NCI-H2029 treated with DMSO at 0.1 percent for 48 hours (cell line): ENCODE measurements at regions not wholly inside any gene's neighbourhood (a gene's known extent, or its start where the extent isn't known, plus 50 kb on each side); places are given as distances from the start of the nearest gene placed in this dataset.
"Not testable (repeated sequence)": the region's sequence is repeated elsewhere in the genome, so short reads cannot be mapped to it uniquely, and the experiment has no call there.

Source experiments
- DNase-seq: peaks from one replicate; lab custom pipeline; 2025; lab: John Stamatoyannopoulos, UW

DNA sequence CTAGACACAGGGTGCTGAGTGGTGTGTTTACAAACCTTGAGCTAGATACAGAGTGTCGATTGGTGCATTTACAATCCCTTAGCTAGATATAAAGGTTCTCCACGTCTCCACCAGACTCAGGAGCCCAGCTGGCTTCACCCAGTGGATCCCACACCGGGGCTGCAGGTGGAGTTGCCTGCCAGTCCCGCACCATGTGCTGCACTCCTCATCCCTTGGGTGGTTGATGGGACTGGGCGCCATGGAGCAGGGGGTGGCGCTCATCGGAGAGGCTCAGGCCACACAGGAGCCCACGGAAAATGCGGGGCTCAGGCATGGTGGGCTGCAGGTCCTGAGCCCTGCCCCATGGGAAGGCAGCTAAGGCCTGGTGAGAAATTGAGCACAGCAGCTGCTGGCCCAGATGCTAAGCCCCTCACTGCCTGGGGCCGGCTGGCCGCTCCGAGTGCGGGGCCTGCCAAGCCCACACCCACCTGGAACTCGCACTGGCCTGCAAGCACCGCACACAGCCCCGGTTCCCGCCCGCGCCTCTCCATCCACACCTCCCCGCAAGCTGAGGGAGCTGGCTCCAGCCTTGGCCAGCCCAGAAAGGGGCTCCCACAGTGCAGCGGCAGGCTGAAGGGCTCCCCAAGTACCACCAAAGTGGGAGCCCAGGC lies 418.4 kb downstream of the KIF20B start:
- not testable (repeated sequence) for DNase-seq

DNA sequence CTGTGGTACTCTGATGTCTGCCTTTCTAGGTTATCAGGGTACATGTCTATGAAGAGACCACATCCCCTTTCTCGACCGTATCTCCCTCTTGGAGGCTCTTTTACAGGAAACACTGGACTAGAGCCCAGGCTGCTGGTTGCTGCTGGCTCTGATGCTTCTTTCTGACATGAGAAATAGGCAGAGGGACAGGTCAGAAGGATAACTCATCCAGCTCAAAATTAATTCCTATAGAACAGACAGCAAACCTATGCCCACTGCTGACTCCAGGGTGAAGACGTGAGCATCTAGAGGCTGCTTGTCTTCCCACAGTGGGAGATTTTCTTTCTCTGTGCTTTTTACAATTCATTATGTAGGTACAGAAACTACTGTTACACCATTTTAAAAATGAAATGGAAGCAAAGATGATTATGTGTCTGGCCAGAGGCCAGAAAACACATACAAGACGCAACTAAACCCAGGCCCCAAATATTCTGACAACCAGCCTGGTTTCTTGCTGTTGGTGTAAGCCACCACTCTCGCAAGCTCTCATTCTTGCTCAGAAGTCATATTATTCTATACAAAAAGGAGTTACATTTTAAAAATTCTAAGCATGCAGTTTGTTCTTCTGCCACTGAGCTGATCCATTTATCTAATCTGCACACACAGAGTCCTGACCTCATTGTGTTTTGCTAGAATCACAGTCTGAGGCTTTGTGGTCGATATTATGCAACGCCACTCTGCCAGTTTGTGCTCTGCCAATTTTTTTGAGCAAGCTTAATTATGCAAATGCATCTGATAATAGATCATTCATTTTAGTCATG lies 424.3 kb downstream of the KIF20B start:
- DNase-seq = no peak

DNA sequence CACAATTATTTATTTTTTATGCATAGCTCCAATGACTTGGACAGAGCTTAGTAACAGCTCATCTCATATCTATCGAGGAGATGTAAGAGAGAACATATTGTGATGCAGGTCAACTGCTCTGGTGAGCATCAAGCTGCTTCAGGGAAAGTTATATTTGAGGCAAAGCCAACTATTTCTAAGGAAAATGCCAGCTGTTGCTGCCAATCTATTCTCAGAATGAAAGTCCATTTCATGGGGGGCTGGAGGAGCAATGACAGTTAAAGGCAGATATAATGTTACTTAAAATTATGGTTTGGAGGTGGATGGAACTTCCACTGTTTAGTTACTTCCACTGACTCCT lies 424.8 kb downstream of the KIF20B start:
- DNase-seq = no peak

DNA sequence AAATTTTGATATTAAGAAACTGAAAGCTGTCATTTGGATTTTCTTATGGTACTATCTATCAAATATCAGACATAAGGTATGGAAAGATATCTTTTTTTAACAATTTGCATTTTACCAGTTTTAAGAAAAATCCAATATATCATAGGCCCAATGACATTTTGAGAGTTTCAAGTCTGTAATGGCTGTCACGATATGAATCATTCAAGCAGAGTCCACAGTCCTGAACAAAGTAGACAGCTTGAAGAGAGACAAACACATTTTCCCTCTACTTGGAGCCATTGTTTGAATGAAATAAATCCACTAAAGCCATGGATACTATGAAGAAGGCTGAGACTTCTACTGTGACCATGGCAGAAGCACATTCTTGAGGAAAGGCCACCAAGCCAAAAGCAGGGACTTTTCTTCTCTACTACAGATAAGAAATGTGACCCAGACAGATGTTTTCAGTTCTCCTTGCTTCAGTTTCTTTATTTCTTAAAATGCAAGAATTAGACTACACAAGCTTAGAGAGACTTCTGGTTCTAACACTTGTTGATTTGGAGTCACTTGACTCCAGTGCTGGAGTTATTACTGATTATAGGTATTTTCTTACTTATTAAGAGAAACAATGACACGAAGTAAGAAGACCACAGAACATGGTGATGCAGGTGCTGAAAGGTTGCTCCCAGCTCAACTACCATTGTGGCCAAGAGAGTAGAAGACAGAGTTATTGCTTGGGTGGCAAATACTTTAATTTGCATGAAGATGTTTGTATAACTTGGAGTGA lies 429.1 kb downstream of the KIF20B start:
- no peak for DNase-seq

DNA sequence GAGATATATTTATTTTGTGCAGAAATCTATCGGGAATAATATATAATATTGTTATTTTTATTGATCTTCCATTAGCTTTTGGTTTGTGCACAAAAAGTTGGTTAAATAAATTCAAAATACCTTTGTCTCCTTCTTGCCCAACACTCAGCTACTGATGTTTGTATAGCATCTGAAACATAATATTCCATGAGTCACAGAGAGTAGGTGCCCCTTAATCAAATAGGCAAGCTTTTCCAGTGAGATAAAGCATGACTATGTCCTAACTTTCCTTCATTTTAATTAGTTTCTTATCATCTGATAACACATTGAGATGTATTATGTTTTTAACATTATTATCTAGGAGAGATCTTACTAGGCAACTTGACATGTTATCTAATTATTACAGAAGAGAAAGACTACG lies 432.2 kb downstream of the KIF20B start:
- no peak for DNase-seq

DNA sequence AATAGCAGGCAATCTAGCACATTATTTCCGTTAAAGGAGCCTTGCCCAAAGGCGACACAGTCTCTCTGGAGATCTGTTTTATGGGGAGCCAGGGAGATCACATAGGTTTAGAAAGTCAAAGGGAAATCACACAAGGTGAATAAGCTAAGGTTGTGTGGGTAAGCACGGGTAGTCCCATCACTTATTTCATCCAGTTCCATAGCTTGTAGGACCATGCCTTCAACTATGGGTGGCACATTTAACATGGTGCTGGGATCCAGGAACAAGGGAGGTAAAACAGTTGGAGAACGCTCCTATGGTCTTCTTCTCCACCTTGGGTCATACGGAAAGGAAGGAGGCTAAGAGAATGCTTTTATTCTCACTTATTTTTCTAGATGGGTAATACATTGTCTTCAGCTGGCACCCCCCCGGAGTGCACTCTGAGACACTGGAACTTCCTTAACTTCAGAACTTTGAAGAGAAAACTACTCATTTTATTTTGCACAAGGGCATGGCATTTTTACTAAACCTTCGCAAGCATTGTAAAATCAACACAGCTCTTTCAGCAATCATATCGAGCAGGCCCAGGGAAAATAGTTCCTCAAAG lies 435.4 kb downstream of the KIF20B start:
- DNase-seq = no peak

DNA sequence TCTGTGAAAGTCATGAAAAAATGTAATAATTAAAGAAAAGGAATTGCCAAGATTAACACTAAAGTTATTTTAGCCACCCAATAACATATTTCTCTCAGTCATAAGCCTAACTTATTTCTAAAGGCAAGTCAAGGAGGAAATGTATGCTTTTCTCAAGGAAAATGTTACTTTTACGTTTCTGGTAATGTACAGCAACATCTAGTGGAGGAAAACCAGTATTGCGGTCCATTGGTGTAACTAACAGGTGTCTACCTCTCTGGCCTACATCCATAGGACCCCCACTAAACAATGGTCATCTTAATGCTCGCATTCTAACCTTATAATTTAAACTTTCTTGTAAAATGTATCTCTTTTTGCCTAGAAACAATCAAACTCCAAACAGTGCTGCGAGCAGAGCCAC lies 437.5 kb downstream of the KIF20B start:
- DNase-seq = no peak

DNA sequence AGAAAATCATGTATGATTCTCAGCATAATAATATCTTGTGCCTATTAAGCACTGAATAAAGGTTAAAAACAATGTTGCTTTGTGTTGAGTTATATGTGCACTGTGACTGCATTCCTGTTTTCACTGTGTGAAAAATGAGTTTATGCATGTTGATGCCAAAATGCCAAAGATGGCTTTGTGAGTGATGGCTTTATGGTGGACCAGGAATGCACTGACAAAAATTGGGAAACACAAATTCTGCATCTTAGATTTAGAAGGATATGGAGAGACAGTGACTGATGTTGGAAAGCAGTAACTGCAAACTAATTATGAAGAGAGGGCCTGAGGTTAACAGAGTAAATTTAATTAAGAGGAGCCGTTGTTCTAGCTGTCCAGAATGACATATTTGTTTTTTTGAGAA lies 440.4 kb downstream of the KIF20B start:
- DNase-seq = no peak

DNA sequence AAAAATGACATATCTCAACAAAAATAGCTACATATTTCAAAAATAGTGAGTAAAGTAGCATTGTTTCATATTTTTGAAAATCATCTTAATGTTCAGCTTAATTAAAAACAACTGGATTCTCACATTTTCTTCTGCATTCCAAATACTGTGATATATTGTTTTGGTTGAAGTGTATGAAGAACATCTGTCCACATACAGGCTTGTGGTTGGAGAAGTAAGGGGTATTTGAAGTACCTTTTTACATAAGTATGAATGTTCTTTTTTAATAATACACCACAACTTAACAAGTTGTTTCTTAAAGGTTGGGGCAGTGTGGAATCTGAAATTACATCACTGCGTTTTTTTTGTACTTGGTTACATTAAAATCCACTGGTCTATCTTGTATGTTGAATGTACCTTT lies 442.5 kb downstream of the KIF20B start:
- DNase-seq = no peak

DNA sequence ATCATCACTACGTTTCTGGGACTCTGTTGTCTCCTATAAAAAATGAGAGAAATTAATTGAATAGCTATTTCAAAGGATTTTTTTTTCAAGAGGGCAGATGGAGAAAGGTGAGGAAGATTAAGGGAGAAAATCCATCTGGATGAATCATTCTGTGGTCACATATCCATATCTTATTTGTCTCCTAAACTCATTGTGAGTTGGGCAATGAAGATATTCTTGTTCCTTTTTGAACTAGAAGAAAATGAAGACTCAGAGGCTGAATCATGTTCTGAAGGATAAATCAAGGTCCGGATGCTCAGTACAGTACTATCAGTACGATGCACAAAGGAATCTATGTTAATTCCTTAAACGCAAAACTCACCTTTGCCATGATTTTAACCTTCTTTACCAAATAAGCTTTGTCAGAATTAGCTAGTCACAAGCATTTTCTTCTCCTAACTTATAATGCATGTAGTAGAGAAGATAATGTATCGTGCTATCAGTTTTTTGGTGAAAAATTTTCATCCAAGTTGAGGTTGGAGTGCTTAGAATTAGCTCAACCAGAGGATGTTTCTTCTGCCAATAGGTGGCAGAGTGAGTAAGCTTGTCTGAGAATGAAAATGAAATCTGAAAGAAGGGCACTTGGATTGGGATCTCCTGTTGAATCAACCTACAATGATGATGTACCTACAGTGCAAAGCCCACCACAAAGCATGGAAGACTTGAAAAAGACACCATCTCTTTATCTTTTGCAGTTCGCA lies 446.9 kb downstream of the KIF20B start:
- no peak for DNase-seq

DNA sequence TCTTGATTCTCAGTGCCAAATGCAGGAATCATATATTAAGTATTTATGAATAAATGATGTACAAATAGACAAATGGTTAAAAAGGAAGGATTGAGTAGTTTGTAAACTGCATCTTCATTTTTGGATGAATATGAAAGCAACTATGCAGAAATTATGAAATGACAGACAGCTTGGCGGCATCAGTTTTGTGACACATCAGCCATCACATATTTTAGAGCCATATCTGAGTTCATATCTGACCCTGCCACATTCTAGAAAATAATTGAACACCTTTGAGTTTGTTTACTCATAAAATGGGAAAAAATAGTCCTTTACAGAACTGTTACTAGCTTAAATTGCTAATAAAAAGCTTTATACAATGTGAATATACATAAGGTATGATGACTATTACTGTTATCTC lies 448.2 kb downstream of the KIF20B start:
- no peak for DNase-seq

DNA sequence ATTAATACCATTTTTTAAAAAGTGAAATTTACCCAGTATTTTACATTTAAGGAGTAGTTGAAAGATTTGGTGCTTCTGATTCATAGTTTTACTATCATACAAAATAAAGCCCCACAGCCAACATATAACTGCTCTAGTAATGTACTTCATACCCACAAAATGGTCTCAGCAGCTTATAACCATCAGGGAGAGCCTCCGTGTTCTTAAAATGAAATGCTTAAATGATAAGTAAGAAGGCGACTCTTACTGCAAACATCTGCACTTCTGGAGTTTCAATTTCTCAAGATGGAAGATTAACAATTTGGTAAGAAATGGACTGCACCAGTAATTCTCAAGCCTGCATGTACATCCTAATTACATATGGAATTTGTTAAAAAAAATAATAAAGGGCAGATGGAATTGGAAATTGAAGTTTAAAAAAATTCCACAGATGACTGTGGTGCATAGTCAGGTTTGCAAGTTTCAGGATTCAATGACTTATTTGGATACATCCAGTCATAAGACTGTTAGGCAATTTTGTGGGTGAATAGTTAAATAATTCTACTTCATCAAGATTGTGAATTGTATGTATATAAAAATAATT lies 461.0 kb downstream of the KIF20B start:
- DNase-seq = no peak

DNA sequence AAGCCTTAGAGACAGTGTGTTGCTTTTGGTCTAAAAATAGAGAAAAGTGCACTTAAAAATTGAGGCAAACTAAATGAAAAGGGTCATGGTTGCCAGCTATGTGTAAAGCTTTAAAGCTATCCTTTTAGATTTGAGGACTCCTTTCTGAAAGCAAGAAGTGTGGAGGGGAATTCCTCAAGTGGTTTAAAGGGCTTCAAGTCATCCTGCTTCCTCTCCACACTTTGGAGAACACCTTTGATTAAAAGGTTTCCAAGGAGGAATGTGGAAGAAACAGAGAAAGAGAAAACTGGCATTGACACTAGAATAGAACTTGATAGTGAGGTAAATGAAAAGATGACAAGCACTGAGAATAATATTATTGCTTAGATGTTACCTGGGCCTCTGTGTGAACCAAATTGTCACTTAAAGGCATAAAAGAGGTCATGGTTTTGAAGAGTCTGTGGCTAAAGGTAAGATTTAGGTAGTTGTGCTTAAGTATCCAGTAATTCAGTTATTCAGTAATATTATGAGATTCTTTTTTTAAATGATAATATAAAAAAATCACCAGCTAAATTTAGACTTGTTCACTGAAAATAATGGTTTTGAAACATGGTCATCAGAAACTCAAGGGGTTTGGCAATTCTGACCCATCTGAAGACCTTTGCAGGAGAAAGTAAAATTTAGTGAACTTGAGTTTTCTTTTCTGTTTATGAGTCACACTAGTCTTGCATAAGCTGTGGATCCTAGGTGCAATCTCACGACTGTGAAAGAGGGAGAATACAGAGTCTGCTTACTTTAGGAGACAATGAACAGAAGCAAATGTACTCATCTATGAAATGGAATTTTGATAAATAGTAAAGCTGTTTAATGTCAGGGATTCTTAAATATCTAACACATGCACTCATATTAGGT lies 466.0 kb downstream of the KIF20B start:
- no peak for DNase-seq

DNA sequence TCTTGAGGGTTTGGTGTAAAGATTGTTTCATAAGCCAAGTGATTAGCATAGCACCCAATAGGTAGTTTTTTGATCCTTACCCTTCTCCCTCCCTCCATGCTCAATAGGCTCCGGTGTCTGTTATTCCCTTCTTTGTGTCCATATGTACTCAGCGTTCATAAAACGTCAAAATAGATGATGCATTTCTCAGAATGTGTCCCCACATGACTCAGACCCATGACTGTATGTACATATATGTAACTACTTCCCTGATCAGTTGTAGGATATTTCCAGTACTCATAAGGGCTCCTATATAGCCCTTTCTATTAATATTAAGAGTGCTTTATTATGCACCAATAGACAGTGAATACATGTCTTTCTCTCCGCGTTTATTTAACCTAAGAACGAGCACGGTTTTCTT lies 466.9 kb downstream of the KIF20B start:
- DNase-seq = no peak

DNA sequence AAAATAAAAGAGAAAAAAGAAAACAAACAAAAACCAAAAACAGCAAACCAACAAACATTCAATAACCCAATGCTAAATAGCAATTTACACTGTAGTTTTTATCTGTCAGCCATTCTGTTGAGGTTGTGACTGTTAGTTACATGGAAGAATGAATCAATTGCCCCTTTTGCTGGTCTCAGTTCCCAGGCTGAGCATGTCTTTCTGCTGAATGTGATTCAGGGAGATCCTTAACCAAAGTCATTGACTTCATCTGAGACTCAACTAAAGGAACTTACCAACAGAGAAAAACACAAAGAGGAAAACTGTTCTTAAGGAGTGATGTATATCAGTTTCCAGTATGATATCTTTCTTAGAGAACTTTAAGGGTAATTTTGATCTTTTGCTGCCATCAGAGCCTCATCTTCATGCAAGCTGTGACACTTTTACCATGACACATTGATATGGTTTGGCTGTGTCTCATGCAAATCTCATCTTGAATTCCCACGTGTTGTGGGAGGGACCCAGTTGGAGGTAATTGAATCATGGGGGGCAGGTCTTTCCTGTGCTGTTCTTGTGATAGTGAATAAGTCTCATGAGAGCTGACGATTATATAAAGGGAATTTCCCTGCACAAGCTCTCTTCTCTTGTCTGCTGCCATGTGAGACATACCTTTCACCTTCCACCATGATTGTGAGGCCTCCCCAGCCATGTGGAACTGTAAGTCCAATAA lies 469.8 kb downstream of the KIF20B start:
- no peak for DNase-seq

DNA sequence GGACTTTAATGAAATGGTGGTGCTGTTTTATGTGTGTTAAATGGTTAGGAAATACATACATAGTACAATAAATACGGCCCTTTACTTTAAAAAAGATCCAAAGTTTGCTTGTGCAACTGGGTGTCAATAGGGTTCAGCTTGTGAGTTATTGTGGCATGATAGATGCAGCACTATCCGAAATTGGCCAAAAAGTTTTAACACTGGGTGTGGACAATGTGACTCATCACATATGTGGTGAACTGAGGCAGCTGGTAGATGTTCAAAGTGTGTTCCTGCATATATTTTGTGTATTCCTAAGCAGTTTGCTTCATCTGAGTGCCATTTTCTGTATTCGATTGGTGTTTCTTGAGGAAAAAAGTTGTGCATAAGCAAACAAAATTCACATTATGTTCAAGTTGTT lies 473.1 kb downstream of the KIF20B start:
- DNase-seq = no peak

DNA sequence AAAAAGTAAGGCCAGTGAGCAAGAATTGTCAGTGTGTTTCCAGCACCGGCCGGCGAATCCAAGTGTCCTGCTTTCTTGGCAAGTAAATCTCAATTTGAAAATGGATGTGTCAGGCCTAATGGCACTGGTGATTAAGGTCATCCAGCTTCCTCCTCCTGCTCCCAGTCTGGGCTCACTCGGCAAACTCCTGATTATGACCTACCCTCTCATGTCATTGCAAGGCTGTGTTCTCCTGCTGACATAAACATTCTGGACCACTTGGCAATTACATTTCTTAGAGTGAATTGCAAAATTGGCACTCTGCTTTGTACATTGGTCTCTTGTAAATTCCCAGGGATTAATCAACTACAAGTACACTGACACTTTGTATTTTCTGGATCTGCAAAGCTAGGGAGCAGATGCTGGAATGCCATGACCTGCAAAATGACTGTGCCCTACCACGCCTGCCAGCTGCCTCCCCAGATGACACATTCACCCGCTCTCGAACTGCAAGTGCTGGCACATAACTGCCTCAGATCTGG lies 473.8 kb downstream of the KIF20B start:
- no peak for DNase-seq

DNA sequence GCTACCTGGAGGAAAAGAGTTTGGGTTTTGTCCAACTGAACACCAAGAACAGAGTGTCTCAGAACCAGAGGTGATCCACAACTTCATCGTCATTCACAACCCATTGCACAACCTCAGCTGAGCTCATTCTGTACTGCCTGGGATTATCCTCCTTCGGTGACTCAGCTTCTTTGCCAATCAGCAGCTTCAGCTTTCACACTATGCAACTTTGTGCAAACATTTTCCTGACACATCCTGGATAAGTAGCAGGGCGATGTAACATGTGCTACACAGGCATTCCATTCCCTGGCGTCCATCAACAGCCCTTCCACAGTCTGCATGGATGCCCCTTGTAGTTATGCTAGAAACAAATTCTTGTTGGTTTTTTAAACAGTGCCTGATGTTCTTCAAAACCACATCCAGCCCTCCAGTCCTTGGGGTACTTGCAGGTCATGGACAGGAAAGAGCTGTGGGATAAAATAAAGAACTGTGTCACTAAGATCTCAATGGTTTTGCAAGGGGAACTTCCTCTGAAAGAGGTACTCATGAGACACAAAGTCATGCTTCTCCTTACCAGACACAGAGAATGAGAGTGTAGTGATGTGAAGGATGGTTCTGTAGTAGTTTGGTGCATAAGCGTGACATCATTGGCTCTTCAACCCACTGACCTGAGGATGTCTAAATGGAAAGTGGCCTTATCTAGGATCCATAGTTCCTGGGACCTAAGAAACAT lies 478.5 kb downstream of the KIF20B start:
- no peak for DNase-seq
